Fibroblast of skin of right quadriceps (primary cell): ENCODE measurements at regions not wholly inside any gene's neighbourhood (a gene's known extent, or its start where the extent isn't known, plus 50 kb on each side); places are given as distances from the start of the nearest gene placed in this dataset.
"Not testable (repeated sequence)": the region's sequence is repeated elsewhere in the genome, so short reads cannot be mapped to it uniquely, and the experiment has no call there.

Experiments used
- DNase-seq: peaks from one replicate; pipeline ENCODE4 v3.0.0-alpha.2; 2013

- DNase-seq: no peak
These were observed 168.2 kb downstream of the KIF26A start for GRCh38 chr14:104306450-104307040.

- DNase-seq: no peak
These were observed 168.8 kb downstream of the KIF26A start for GRCh38 chr14:104307246-104307626.

- no peak for DNase-seq
These were observed 169.4 kb downstream of the KIF26A start for GRCh38 chr14:104307627-104308401.

- not testable (repeated sequence) for DNase-seq
These were observed 170.1 kb downstream of the KIF26A start for GRCh38 chr14:104308534-104308933.

GRCh38 chr14:104309657-104310369 is 171.4 kb downstream of the KIF26A start:
- no peak for DNase-seq

- no peak for DNase-seq
These were observed 173.0 kb downstream of the KIF26A start for GRCh38 chr14:104311358-104311757.

- DNase-seq: no peak
These were observed 175.3 kb downstream of the KIF26A start for GRCh38 chr14:104313674-104314073.

GRCh38 chr14:104314251-104314941 is 176.0 kb downstream of the KIF26A start:
- no peak for DNase-seq

GRCh38 chr14:104315169-104315568 is 176.8 kb downstream of the KIF26A start:
- no peak for DNase-seq

- DNase-seq: no peak
These were observed 177.2 kb downstream of the KIF26A start for GRCh38 chr14:104315625-104316024.

- DNase-seq: no peak
These were observed 177.8 kb downstream of the KIF26A start for GRCh38 chr14:104316121-104316722.

GRCh38 chr14:104316723-104317491 is 178.5 kb downstream of the KIF26A start:
- DNase-seq: no peak

GRCh38 chr14:104317492-104317805 is 179.1 kb downstream of the KIF26A start:
- DNase-seq: no peak

- no peak for DNase-seq
These were observed 179.7 kb downstream of the KIF26A start for GRCh38 chr14:104317975-104318557.

- DNase-seq: no peak
These were observed 180.4 kb downstream of the KIF26A start for GRCh38 chr14:104318558-104319490.

- DNase-seq: no peak
These were observed 181.3 kb downstream of the KIF26A start for GRCh38 chr14:104319491-104320241.

GRCh38 chr14:104320611-104321086 is 182.3 kb downstream of the KIF26A start:
- DNase-seq: no peak

- no peak for DNase-seq
These were observed 182.9 kb downstream of the KIF26A start for GRCh38 chr14:104321088-104321801.

GRCh38 chr14:104321802-104322130 is 183.4 kb downstream of the KIF26A start:
- DNase-seq: no peak
